ENCODE measurements at regions not wholly inside any gene's neighbourhood (a gene's known extent, or its start where the extent isn't known, plus 50 kb on each side); places are given as distances from the start of the nearest gene placed in this dataset.

GRCh38 chr12:45128637-45129036, 77.7 kb upstream of the DBX2 start:
- TF ChIP-seq CTCF (IDR thresholded peaks at IDR 0.05): no peak
- TF ChIP-seq POLR2A (IDR thresholded peaks at IDR 0.05): no peak

Measured in esophagus squamous epithelium (tissue), 4 donors.